PFSK-1 (cell line): ENCODE measurements at regions not wholly inside any gene's neighbourhood (a gene's known extent, or its start where the extent isn't known, plus 50 kb on each side); places are given as distances from the start of the nearest gene placed in this dataset.

Experiments
- FOXP2 ChIP-seq: optimal IDR thresholded peaks from 2 replicates; pipeline ENCODE3; 2011; ENCODE audit warnings: borderline replicate concordance, control low read depth, inconsistent platforms; ENCODE audit not compliant: insufficient read depth; ENCODE audit errors: extremely low read length, extremely low read depth
- POLR2AphosphoS5 ChIP-seq: IDR thresholded peaks from 2 replicates; pipeline ENCODE4 v1.6.1; 2012; ENCODE audit warnings: low read depth, mild to moderate bottlenecking, control low read depth, low read length, moderate library complexity
- TAF1 ChIP-seq: IDR thresholded peaks from 2 replicates; pipeline ENCODE4 v1.6.1; 2012; ENCODE audit warnings: low read length, control low read depth, borderline replicate concordance; ENCODE audit not compliant: insufficient read depth

DNA sequence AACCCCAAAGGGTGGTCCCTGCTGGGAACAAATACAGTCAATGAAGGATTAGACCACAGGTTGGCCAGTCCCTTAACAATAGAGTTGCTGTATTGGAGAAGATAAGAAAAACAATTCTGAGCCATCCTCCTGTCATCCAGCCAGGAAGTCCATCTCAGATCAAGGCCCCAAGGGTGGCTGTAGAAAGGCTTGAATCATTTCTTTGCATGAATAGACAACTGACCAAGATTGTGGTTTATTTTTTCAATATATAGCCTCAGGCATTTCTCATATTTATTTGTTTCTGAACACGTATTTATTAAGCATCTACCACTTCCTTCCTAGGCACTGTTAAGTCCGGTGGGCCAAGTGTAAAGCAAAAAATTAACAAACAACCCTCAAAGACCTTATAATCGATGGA is 274.4 kb upstream of the SLC14A2 start:
- no peak for TF ChIP-seq FOXP2
- TF ChIP-seq POLR2AphosphoS5: no peak
- no peak for TF ChIP-seq TAF1
